GM12873 (cell line): ENCODE measurements at regions not wholly inside any gene's neighbourhood (a gene's known extent, or its start where the extent isn't known, plus 50 kb on each side); places are given as distances from the start of the nearest gene placed in this dataset.

Experiments used
- TF ChIP-seq, protein P1 (sequence below): IDR thresholded peaks from 2 replicates; pipeline ENCODE4 v1.5.1; 2012; ENCODE audit warnings: low read depth, mild to moderate bottlenecking, moderate library complexity, low read length, control low read depth; ENCODE audit not compliant: insufficient read depth; ENCODE audit errors: missing control alignments

GRCh38 chr22:27114186-27114585, 456.8 kb downstream of the MIAT start:
- TF ChIP-seq, protein P1, sequence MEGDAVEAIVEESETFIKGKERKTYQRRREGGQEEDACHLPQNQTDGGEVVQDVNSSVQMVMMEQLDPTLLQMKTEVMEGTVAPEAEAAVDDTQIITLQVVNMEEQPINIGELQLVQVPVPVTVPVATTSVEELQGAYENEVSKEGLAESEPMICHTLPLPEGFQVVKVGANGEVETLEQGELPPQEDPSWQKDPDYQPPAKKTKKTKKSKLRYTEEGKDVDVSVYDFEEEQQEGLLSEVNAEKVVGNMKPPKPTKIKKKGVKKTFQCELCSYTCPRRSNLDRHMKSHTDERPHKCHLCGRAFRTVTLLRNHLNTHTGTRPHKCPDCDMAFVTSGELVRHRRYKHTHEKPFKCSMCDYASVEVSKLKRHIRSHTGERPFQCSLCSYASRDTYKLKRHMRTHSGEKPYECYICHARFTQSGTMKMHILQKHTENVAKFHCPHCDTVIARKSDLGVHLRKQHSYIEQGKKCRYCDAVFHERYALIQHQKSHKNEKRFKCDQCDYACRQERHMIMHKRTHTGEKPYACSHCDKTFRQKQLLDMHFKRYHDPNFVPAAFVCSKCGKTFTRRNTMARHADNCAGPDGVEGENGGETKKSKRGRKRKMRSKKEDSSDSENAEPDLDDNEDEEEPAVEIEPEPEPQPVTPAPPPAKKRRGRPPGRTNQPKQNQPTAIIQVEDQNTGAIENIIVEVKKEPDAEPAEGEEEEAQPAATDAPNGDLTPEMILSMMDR: no peak

DNA sequence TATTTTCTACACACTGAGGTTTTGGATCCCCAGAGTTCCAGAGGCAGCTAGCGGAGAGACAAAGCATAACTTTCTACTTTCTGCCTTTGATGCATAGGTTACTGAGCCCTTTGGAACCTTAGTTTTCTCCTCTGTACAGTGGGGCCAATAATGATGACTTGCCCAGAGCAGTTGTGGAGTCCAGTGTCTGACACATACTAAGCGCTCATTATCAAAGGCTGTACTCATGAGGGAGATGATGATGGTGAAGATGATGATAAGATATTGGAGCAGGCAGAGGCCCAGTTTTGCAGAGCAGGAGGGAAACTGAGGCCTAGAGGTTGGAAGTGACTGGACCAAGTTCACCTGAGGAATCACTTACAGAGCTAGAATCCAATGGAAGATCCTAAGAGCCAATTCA, 458.0 kb downstream of the MIAT start:
- TF ChIP-seq, protein P1: no peak

DNA sequence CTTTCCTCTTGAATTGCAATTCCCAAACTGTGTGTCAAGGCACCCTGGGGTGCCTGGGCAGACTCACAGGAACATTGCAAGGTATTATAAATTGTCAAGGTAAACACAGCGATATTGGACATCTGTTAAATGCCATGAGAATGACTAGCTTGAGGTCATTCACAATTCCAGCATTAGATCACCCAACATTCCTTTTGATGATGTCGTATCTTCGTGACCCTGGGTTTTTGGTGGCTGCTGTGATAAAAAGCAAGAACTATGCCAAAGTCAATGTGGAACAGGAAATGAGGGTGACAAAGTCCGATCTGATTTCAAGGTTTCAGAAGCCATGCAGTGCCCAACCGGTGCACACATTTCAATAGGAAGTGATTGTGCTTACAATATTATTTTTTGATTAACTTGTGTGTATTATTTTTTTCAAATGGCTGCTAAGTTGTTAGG, 458.4 kb downstream of the MIAT start:
- TF ChIP-seq, protein P1: no peak

DNA sequence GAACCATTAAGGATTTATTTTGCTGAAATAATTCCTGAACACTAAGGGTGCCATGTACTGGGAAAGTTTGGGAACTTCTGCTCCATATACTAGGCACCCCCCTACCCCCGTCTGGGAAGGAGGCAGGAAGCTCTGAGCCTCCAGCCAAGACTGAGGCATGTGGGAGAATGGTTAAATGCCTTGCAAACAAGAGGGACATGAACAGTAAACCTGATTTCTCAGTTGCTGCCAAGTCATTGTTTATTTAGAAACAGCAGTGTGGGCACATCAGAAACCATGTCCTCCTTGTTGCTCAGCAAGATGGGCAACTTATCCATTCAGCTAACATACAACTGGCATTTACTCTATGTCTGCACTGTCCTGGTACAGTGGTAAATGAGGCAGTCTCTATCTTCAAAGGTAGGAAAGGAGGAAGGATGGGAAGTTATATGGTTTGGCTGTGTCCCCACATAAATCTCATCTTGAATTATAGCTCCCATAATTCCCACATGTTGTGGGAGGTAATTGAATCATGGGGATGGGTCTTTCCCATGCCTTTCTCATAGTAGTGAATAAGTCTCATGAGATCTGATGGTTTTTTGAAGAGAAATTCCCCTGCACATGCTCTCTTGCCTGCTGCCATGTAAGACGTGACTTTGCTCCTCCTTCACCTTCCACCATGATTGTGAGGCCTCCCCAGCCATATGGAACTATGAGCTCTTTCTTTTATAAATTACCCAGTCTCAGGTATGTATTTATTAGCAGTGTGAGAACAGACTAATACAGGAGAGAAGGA, 459.1 kb downstream of the MIAT start:
- TF ChIP-seq, protein P1: no peak

DNA sequence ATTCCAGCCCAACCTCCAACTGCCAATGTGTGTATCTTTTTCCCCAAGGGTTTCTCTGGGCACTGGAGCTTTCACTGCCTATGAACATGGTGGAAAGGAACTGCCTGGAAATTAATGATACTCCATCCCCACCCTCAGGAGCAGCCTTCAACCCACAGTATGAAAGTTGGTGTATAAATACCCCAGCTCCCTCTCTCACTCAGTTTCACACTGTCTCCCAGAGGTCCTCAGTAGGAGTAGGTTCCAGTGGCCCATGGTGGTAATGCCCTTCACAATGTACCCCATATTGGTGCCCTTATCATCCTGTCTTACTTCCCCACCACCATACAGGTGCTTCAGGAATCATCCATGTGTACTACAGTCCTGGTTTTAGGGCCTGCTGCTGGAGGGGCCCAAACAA, 462.6 kb downstream of the MIAT start:
- TF ChIP-seq, protein P1: no peak

GRCh38 chr22:27122574-27122973, 465.2 kb downstream of the MIAT start:
- TF ChIP-seq, protein P1: no peak

DNA sequence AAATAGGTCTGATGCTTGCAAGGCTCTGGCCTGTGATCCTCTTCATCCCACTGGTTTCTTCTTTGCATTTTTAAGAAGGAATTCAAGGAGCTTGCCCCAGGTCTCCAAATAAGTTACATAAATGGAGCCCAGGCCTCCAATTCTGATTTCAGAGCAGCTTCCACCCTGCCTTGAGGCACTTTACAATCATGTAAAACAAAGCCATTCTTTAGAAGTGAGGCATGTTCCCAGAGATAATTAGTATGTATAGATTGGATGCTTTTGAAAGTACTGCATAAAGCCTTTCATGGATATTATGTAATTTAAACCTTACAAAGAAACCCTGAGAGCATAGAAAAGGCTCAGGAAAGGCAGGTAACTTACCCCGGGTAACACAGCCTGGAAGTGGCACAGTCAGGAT, 466.5 kb downstream of the MIAT start:
- TF ChIP-seq, protein P1: no peak
